Panc1 (cell line): ENCODE measurements at regions not wholly inside any gene's neighbourhood (a gene's known extent, or its start where the extent isn't known, plus 50 kb on each side); places are given as distances from the start of the nearest gene placed in this dataset.
"Not testable (repeated sequence)": the region's sequence is repeated elsewhere in the genome, so short reads cannot be mapped to it uniquely, and the experiment has no call there.

Experiments used
- ATAC-seq: fragments of 200-7000 bp; cut with Tn5 transposase; 2 replicates; pipeline ENCODE4 v1.9.1; 2020; ENCODE audit warnings: mild to moderate bottlenecking, moderate library complexity
- BruUV-seq: library from RNA; stranded (reverse); fragments of 400-500 nt; replicated peaks from 2 replicates; lab custom pipeline; 2021; lab: Mats Ljungman, UMichigan
- CTCF ChIA-PET: fragments of 300-600 bp; sonication (Branson Sonifier 250); formaldehyde crosslinking; loops from one replicate; lab custom pipeline; 2022; ENCODE audit warnings: antibody characterized with exemption; lab: Charles Lee
- POLR2A ChIA-PET: fragments of 300-600 bp; sonication (Branson Sonifier 250); formaldehyde crosslinking; loops from one replicate; lab custom pipeline; 2022; ENCODE audit warnings: antibody characterized with exemption; lab: Charles Lee
- DNase-seq: peaks from one replicate; pipeline ENCODE4 v3.0.0-alpha.2; 2010; ENCODE audit warnings: low read depth, low spot score
- H3K27ac ChIP-seq: 2 replicates; pipeline ENCODE4 v1.5.1; 2011; ENCODE audit warnings: mild to moderate bottlenecking, low read length, inconsistent platforms
- H3K27me3 ChIP-seq: fragments of 200-500 bp; sonication (Bioruptor generic); 2 replicates; pipeline ENCODE4 v1.6.0; 2014; ENCODE audit warnings: low read length, inconsistent platforms; ENCODE audit not compliant: control insufficient read depth, insufficient read depth
- H3K36me3 ChIP-seq: fragments of 200-500 bp; sonication (Bioruptor generic); 2 replicates; pipeline ENCODE4 v1.5.1; 2014; ENCODE audit warnings: inconsistent platforms, mild to moderate bottlenecking, low read length, moderate library complexity; ENCODE audit not compliant: control insufficient read depth, insufficient read depth
- H3K4me1 ChIP-seq: 2 replicates; pipeline ENCODE4 v1.5.1; 2011; ENCODE audit warnings: inconsistent platforms, mild to moderate bottlenecking, low read length, moderate library complexity; ENCODE audit not compliant: control insufficient read depth, insufficient read depth
- H3K4me3 ChIP-seq, 2 experiments: 2 replicates each; pipeline ENCODE4 v1.5.1; 2011 to 2012; ENCODE audit warnings: low read depth in 2 of 2, low read length in 2 of 2, mild to moderate bottlenecking in 2 of 2, inconsistent platforms in 1 of 2, moderate library complexity in 1 of 2
- H3K9me3 ChIP-seq: fragments of 200-500 bp; sonication (Bioruptor generic); 2 replicates; pipeline ENCODE4 v1.5.1; 2014; ENCODE audit warnings: low read depth, mild to moderate bottlenecking, inconsistent platforms, low read length, moderate library complexity; ENCODE audit not compliant: control insufficient read depth, insufficient read depth
- CTCF ChIP-seq: fragments of 450-650 bp; IDR thresholded peaks from 2 replicates; pipeline ENCODE4 v1.5.1; 2017; ENCODE audit warnings: mild to moderate bottlenecking
- POLR2AphosphoS5 ChIP-seq: IDR thresholded peaks from 2 replicates; pipeline ENCODE4 v1.6.1; 2012; ENCODE audit warnings: mild to moderate bottlenecking, low read depth, low read length, moderate library complexity
- REST ChIP-seq, 2 experiments: IDR thresholded peaks; 2 replicates each; pipeline ENCODE4 v1.6.1; 2011 to 2012; ENCODE audit warnings: low read depth in 2 of 2, control low read depth in 1 of 2, low read length in 1 of 2, mild to moderate bottlenecking in 1 of 2, moderate library complexity in 1 of 2; ENCODE audit not compliant: insufficient read depth in 1 of 2
- SIN3A ChIP-seq: IDR thresholded peaks from 2 replicates; pipeline ENCODE4 v1.6.1; 2012; ENCODE audit warnings: low read depth, mild to moderate bottlenecking, low read length, moderate library complexity, borderline replicate concordance; ENCODE audit not compliant: insufficient read depth
- in situ Hi-C: cut with HindIII; loops from 2 replicates; pipeline ENCODE4 v1.10.0; 2016; ENCODE audit warnings: low sequenced_read_pairs, low pct_unique_long_range_greater_than_20kb
- intact Hi-C: fragments of 100-400 bp; cut with micrococcal nuclease; formaldehyde crosslinking; loops from one replicate; pipeline ENCODE4 v1.10.0; 2022; ENCODE audit not compliant: unreplicated experiment

GRCh38 chr14:29410581-29410980, 517.1 kb downstream of the PRKD1 start:
- Histone ChIP-seq H3K9me3 (no peaks in the 10 kb centered on the region), H3K27ac (no peak overlapping the region), H3K4me3 (no peak overlapping the region), H3K36me3 (no peaks in the 10 kb centered on the region), H3K4me1 (no peaks in the 10 kb centered on the region), H3K27me3 (no peaks in the 10 kb centered on the region)
- CTCF ChIA-PET, result no interaction called here
- ATAC-seq, result no peak
- no TSS peak for BruUV-seq
- in situ Hi-C loops (no loop called here), intact Hi-C loops (no loop called here)
- TF ChIP-seq POLR2AphosphoS5, result no peak
- POLR2A ChIA-PET, result no interaction called here
- DNase-seq, result no peak

GRCh38 chr14:29414931-29415330, 512.7 kb downstream of the PRKD1 start:
- H3K27me3 ChIP-seq, in situ Hi-C loops, ATAC-seq: not testable (repeated sequence)

GRCh38 chr14:29419736-29420135, 507.9 kb downstream of the PRKD1 start:
- H3K4me1 ChIP-seq, result no peaks in the 10 kb centered on the region
- no peaks in the 10 kb centered on the region for H3K27me3 ChIP-seq
- no peaks in the 10 kb centered on the region for H3K36me3 ChIP-seq
- DNase-seq, result no peak
- intact Hi-C loops (no loop called here), in situ Hi-C loops (no loop called here)
- ATAC-seq, result no peak
- ChIA-PET CTCF (no interaction called here), POLR2A (interaction anchor here (0.7 kb wide), 1 partner anchor 62 kb away, joined by 3 read pairs; no protein-coding TSS in a partner anchor)
- H3K27ac ChIP-seq, result no peak overlapping the region
- TF ChIP-seq REST (IDR thresholded peaks at IDR 0.05; ENCODE audit: insufficient read depth in 1 of 2, low read depth in 2 of 2, low read length in 1 of 2), result no peak
- TF ChIP-seq SIN3A, result no peak
- no peak overlapping the region for H3K4me3 ChIP-seq
- no peaks in the 10 kb centered on the region for H3K9me3 ChIP-seq
- BruUV-seq, result no TSS peak

More at GRCh38 chr14:29414931-29415330, 512.7 kb downstream of the PRKD1 start:
- H3K36me3 ChIP-seq, CTCF ChIA-PET, H3K4me1 ChIP-seq, DNase-seq, H3K9me3 ChIP-seq, intact Hi-C loops, H3K27ac ChIP-seq, BruUV-seq, POLR2A ChIA-PET, H3K4me3 ChIP-seq: not testable (repeated sequence)

GRCh38 chr14:29421156-29421728, 506.4 kb downstream of the PRKD1 start:
- no peaks in the 10 kb centered on the region for H3K9me3 ChIP-seq
- H3K4me1 ChIP-seq, result no peaks in the 10 kb centered on the region
- no peak for TF ChIP-seq SIN3A
- no peak for TF ChIP-seq CTCF
- DNase-seq (no peak), ATAC-seq (no peak)
- ChIA-PET CTCF (no interaction called here), POLR2A (no interaction called here)
- in situ Hi-C loops, result no loop called here
- BruUV-seq, result no TSS peak
- intact Hi-C loops, result no loop called here
- no peaks in the 10 kb centered on the region for H3K36me3 ChIP-seq
- no peak overlapping the region for H3K4me3 ChIP-seq
- H3K27ac ChIP-seq, result no peak overlapping the region
- H3K27me3 ChIP-seq, result no peaks in the 10 kb centered on the region
